ENCODE measurements at regions not wholly inside any gene's neighbourhood (a gene's known extent, or its start where the extent isn't known, plus 50 kb on each side); places are given as distances from the start of the nearest gene placed in this dataset.
"Not testable (repeated sequence)": the region's sequence is repeated elsewhere in the genome, so short reads cannot be mapped to it uniquely, and the experiment has no call there.

- H3K9me3 Mint-ChIP-seq: peaks cover 14% of the 10 kb centered on the region
- H3K27me3 Mint-ChIP-seq: no peaks in the 10 kb centered on the region
- no peak for DNase-seq
- no peak overlapping the region for H3K4me3 Mint-ChIP-seq
- no peaks in the 10 kb centered on the region for H3K4me1 Mint-ChIP-seq
- CTCF ChIA-PET: no interaction called here
- no peak overlapping the region for H3K27ac Mint-ChIP-seq
- H3K36me3 Mint-ChIP-seq: no peaks in the 10 kb centered on the region
Measured at GRCh38 chr2:115904516-115904915, 1462.1 kb downstream of the DPP10 start.

GRCh38 chr2:115908731-115909130 lies 1466.3 kb downstream of the DPP10 start:
- Mint-ChIP-seq H3K27ac (no peak overlapping the region), H3K4me3 (no peak overlapping the region), H3K27me3 (no peaks in the 10 kb centered on the region), H3K9me3 (peaks cover 8% of the 10 kb centered on the region), H3K36me3 (no peaks in the 10 kb centered on the region), H3K4me1 (no peaks in the 10 kb centered on the region)
- CTCF ChIA-PET: no interaction called here
- DNase-seq: no peak

GRCh38 chr2:115910270-115910669 lies 1467.8 kb downstream of the DPP10 start:
- CTCF ChIA-PET: no interaction called here
- Mint-ChIP-seq H3K36me3 (no peaks in the 10 kb centered on the region), H3K9me3 (peaks cover 6% of the 10 kb centered on the region), H3K4me3 (no peak overlapping the region), H3K27ac (no peak overlapping the region), H3K27me3 (no peaks in the 10 kb centered on the region), H3K4me1 (no peaks in the 10 kb centered on the region)
- DNase-seq: no peak

GRCh38 chr2:115913921-115914320 lies 1471.5 kb downstream of the DPP10 start:
- Mint-ChIP-seq H3K27me3 (no peaks in the 10 kb centered on the region), H3K4me1 (no peaks in the 10 kb centered on the region), H3K4me3 (no peak overlapping the region), H3K9me3 (peaks cover 9% of the 10 kb centered on the region), H3K36me3 (no peaks in the 10 kb centered on the region), H3K27ac (no peak overlapping the region)
- DNase-seq: no peak
- CTCF ChIA-PET: no interaction called here

GRCh38 chr2:115921541-115921940 lies 1479.1 kb downstream of the DPP10 start:
- H3K36me3 Mint-ChIP-seq: no peaks in the 10 kb centered on the region
- H3K27me3 Mint-ChIP-seq: no peaks in the 10 kb centered on the region
- H3K4me3 Mint-ChIP-seq: no peak overlapping the region
- no peaks in the 10 kb centered on the region for H3K4me1 Mint-ChIP-seq
- CTCF ChIA-PET: no interaction called here
- peaks cover 24% of the 10 kb centered on the region for H3K9me3 Mint-ChIP-seq
- no peak for DNase-seq
- H3K27ac Mint-ChIP-seq: no peak overlapping the region

- Mint-ChIP-seq H3K27ac (no peak overlapping the region), H3K4me3 (no peak overlapping the region), H3K9me3 (peaks cover 9% of the 10 kb centered on the region), H3K36me3 (no peaks in the 10 kb centered on the region), H3K4me1 (no peaks in the 10 kb centered on the region), H3K27me3 (no peaks in the 10 kb centered on the region)
- no peak for DNase-seq
- CTCF ChIA-PET: no interaction called here
Measured at GRCh38 chr2:115939902-115940301, 1497.5 kb downstream of the DPP10 start.

GRCh38 chr2:115942800-115943199 lies 1500.4 kb downstream of the DPP10 start:
- CTCF ChIA-PET: no interaction called here
- Mint-ChIP-seq H3K27me3 (no peaks in the 10 kb centered on the region), H3K9me3 (peaks cover 8% of the 10 kb centered on the region)

GRCh38 chr2:115946341-115946740 lies 1503.9 kb downstream of the DPP10 start:
- Mint-ChIP-seq H3K9me3 (peaks cover 12% of the 10 kb centered on the region), H3K36me3 (no peaks in the 10 kb centered on the region), H3K27ac (no peak overlapping the region), H3K4me1 (no peaks in the 10 kb centered on the region), H3K27me3 (no peaks in the 10 kb centered on the region), H3K4me3 (no peak overlapping the region)
- CTCF ChIA-PET: no interaction called here
- DNase-seq: no peak

More at GRCh38 chr2:115942800-115943199, 1500.4 kb downstream of the DPP10 start:
- no peak for DNase-seq
- H3K4me3 Mint-ChIP-seq: no peak overlapping the region
- H3K27ac Mint-ChIP-seq: no peak overlapping the region
- no peaks in the 10 kb centered on the region for H3K4me1 Mint-ChIP-seq
- H3K36me3 Mint-ChIP-seq: no peaks in the 10 kb centered on the region

GRCh38 chr2:115946891-115947290 lies 1504.5 kb downstream of the DPP10 start:
- H3K4me3 Mint-ChIP-seq: no peak overlapping the region
- CTCF ChIA-PET: no interaction called here

GRCh38 chr2:115976916-115977315 lies 1534.5 kb downstream of the DPP10 start:
- H3K36me3 Mint-ChIP-seq: no peaks in the 10 kb centered on the region
- H3K4me1 Mint-ChIP-seq: no peaks in the 10 kb centered on the region
- no peak overlapping the region for H3K27ac Mint-ChIP-seq
- no peaks in the 10 kb centered on the region for H3K27me3 Mint-ChIP-seq
- CTCF ChIA-PET: no interaction called here
- H3K4me3 Mint-ChIP-seq: no peak overlapping the region
- DNase-seq: no peak
- peaks cover 28% of the 10 kb centered on the region for H3K9me3 Mint-ChIP-seq

More at GRCh38 chr2:115946891-115947290, 1504.5 kb downstream of the DPP10 start:
- H3K36me3 Mint-ChIP-seq: no peaks in the 10 kb centered on the region
- no peak for DNase-seq
- no peaks in the 10 kb centered on the region for H3K4me1 Mint-ChIP-seq
- no peak overlapping the region for H3K27ac Mint-ChIP-seq
- H3K27me3 Mint-ChIP-seq: no peaks in the 10 kb centered on the region
- H3K9me3 Mint-ChIP-seq: peaks cover 12% of the 10 kb centered on the region

GRCh38 chr2:115999039-115999438 lies 1556.6 kb downstream of the DPP10 start:
- DNase-seq: no peak
- CTCF ChIA-PET: no interaction called here
- no peaks in the 10 kb centered on the region for H3K4me1 Mint-ChIP-seq
- H3K9me3 Mint-ChIP-seq: peaks cover 33% of the 10 kb centered on the region
- H3K27ac Mint-ChIP-seq: no peak overlapping the region
- H3K36me3 Mint-ChIP-seq: no peaks in the 10 kb centered on the region
- H3K27me3 Mint-ChIP-seq: no peaks in the 10 kb centered on the region
- H3K4me3 Mint-ChIP-seq: no peak overlapping the region

- H3K36me3 Mint-ChIP-seq: no peaks in the 10 kb centered on the region
- CTCF ChIA-PET: no interaction called here
- H3K27ac Mint-ChIP-seq: no peak overlapping the region
Measured at GRCh38 chr2:116023026-116023425, 1580.6 kb downstream of the DPP10 start.

GRCh38 chr2:116038758-116039157 lies 1596.3 kb downstream of the DPP10 start:
- H3K27me3 Mint-ChIP-seq, H3K4me3 Mint-ChIP-seq, H3K36me3 Mint-ChIP-seq, H3K4me1 Mint-ChIP-seq, H3K27ac Mint-ChIP-seq, CTCF ChIA-PET, DNase-seq: not testable (repeated sequence)
- peaks cover 21% of the 10 kb centered on the region for H3K9me3 Mint-ChIP-seq

More at GRCh38 chr2:116023026-116023425, 1580.6 kb downstream of the DPP10 start:
- H3K27me3 Mint-ChIP-seq: no peaks in the 10 kb centered on the region
- peaks cover 10% of the 10 kb centered on the region for H3K9me3 Mint-ChIP-seq
- no peak overlapping the region for H3K4me3 Mint-ChIP-seq
- no peaks in the 10 kb centered on the region for H3K4me1 Mint-ChIP-seq
- DNase-seq: no peak

GRCh38 chr2:116042530-116042929 lies 1600.1 kb downstream of the DPP10 start:
- Mint-ChIP-seq H3K9me3 (peaks cover 20% of the 10 kb centered on the region), H3K4me1 (no peaks in the 10 kb centered on the region), H3K36me3 (no peaks in the 10 kb centered on the region), H3K27me3 (no peaks in the 10 kb centered on the region), H3K4me3 (no peak overlapping the region), H3K27ac (no peak overlapping the region)
- no peak for DNase-seq
- CTCF ChIA-PET: no interaction called here

- Mint-ChIP-seq H3K27ac (no peak overlapping the region), H3K36me3 (no peaks in the 10 kb centered on the region), H3K4me3 (no peak overlapping the region), H3K4me1 (no peaks in the 10 kb centered on the region), H3K27me3 (no peaks in the 10 kb centered on the region), H3K9me3 (peaks cover 11% of the 10 kb centered on the region)
- no peak for DNase-seq
- CTCF ChIA-PET: no interaction called here
Measured at GRCh38 chr2:116057538-116057937, 1615.1 kb downstream of the DPP10 start.

GRCh38 chr2:116061023-116061422 lies 1618.6 kb downstream of the DPP10 start:
- CTCF ChIA-PET: no interaction called here
- H3K4me1 Mint-ChIP-seq: no peaks in the 10 kb centered on the region
- H3K9me3 Mint-ChIP-seq: peaks cover 8% of the 10 kb centered on the region
- no peak overlapping the region for H3K27ac Mint-ChIP-seq
- H3K4me3 Mint-ChIP-seq: no peak overlapping the region
- no peak for DNase-seq
- H3K36me3 Mint-ChIP-seq: no peaks in the 10 kb centered on the region
- no peaks in the 10 kb centered on the region for H3K27me3 Mint-ChIP-seq
